IPS-18a (cell line): ENCODE measurements at regions not wholly inside any gene's neighbourhood (a gene's known extent, or its start where the extent isn't known, plus 50 kb on each side); places are given as distances from the start of the nearest gene placed in this dataset.

Experiments
- H3K27ac ChIP-seq: one replicate; pipeline ENCODE4 v1.5.1; 2013; ENCODE audit warnings: low read length
- H3K27me3 ChIP-seq: one replicate; pipeline ENCODE4 v1.6.1; 2013; ENCODE audit warnings: mild to moderate bottlenecking, low read length; ENCODE audit not compliant: control insufficient read depth, insufficient read depth
- H3K36me3 ChIP-seq: one replicate; pipeline ENCODE4 v1.6.1; 2013; ENCODE audit warnings: low read depth, low read length; ENCODE audit not compliant: control insufficient read depth
- H3K4me1 ChIP-seq: one replicate; pipeline ENCODE4 v1.6.1; 2013; ENCODE audit warnings: low read depth, low read length; ENCODE audit not compliant: control insufficient read depth
- H3K4me3 ChIP-seq: one replicate; pipeline ENCODE4 v1.5.1; 2013; ENCODE audit warnings: low read length
- H3K9ac ChIP-seq: one replicate; pipeline ENCODE4 v1.6.1; 2013; ENCODE audit warnings: mild to moderate bottlenecking, low read length, moderate library complexity
- H3K9me3 ChIP-seq: one replicate; pipeline ENCODE4 v1.6.1; 2013; ENCODE audit warnings: low read depth, low read length; ENCODE audit not compliant: control insufficient read depth

DNA sequence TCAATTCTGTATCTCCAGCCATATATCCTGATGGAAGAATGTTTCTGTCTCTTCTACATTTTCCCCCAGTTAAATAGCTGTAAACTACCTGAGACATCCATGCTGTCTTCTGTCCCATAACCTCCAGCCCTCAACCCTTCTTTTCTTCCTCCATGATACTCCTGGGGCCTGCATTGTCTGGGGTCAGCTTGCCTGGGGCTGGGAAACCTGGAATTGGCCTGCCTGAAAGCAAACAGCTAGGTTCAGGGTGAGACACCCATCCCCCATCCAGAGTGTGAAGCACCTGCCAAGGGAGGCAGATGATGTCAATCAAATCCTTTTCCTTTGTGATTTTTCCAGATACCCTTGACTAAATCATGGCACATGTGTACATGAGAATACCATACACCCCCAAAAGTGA lies 313.7 kb upstream of the MGAT5 start:
- Histone ChIP-seq H3K27me3 (no peaks in the 10 kb centered on the region), H3K9me3 (no peaks in the 10 kb centered on the region), H3K9ac (no peak overlapping the region), H3K4me3 (no peak overlapping the region), H3K36me3 (no peaks in the 10 kb centered on the region), H3K27ac (no peak overlapping the region), H3K4me1 (peaks cover 8% of the 10 kb centered on the region)

DNA sequence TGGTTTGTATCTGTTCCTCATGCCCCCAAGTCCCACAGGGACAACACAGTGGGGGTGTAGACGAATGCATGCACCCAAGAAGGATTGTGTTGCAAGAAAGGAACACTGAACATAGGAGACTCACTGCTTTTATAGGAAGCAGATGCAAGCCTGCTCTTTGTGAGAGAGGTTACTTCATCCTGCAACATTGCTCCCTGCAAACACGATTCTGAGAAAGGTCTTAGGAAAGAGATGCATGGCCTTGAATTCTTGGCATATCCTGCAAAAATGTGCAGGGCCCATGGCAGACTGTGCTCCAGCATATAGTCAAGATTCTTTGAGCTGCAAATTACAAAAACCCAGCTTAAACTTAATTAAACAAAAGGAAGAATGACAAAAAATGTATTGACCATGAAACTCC lies 312.2 kb upstream of the MGAT5 start:
- H3K4me3 ChIP-seq = no peak overlapping the region
- H3K27ac ChIP-seq = no peak overlapping the region
- peaks cover 8% of the 10 kb centered on the region for H3K4me1 ChIP-seq
- H3K27me3 ChIP-seq = no peaks in the 10 kb centered on the region
- H3K9ac ChIP-seq = no peak overlapping the region
- H3K36me3 ChIP-seq = no peaks in the 10 kb centered on the region
- H3K9me3 ChIP-seq = no peaks in the 10 kb centered on the region

- Histone ChIP-seq H3K9ac (no peak overlapping the region), H3K4me3 (no peak overlapping the region), H3K27ac (no peak overlapping the region), H3K27me3 (no peaks in the 10 kb centered on the region), H3K4me1 (peaks cover 8% of the 10 kb centered on the region), H3K9me3 (no peaks in the 10 kb centered on the region), H3K36me3 (no peaks in the 10 kb centered on the region)
These were observed 311.5 kb upstream of the MGAT5 start for GRCh38 chr2:133942398-133942797.

- Histone ChIP-seq H3K4me3 (no peak overlapping the region), H3K36me3 (no peaks in the 10 kb centered on the region), H3K9me3 (no peaks in the 10 kb centered on the region), H3K27ac (no peak overlapping the region), H3K4me1 (peaks cover 8% of the 10 kb centered on the region), H3K27me3 (no peaks in the 10 kb centered on the region), H3K9ac (no peak overlapping the region)
These were observed 310.8 kb upstream of the MGAT5 start for GRCh38 chr2:133943108-133943507.

GRCh38 chr2:133945089-133945488 lies 308.8 kb upstream of the MGAT5 start:
- Histone ChIP-seq H3K9ac (no peak overlapping the region), H3K4me1 (peaks cover 4% of the 10 kb centered on the region), H3K9me3 (no peaks in the 10 kb centered on the region), H3K27ac (no peak overlapping the region), H3K36me3 (no peaks in the 10 kb centered on the region), H3K27me3 (no peaks in the 10 kb centered on the region), H3K4me3 (no peak overlapping the region)

GRCh38 chr2:133947057-133947456 lies 306.8 kb upstream of the MGAT5 start:
- no peak overlapping the region for H3K9ac ChIP-seq
- H3K36me3 ChIP-seq = no peaks in the 10 kb centered on the region
- no peak overlapping the region for H3K27ac ChIP-seq
- no peak overlapping the region for H3K4me3 ChIP-seq
- no peaks in the 10 kb centered on the region for H3K9me3 ChIP-seq
- no peaks in the 10 kb centered on the region for H3K27me3 ChIP-seq
- no peaks in the 10 kb centered on the region for H3K4me1 ChIP-seq

- no peak overlapping the region for H3K9ac ChIP-seq
- no peaks in the 10 kb centered on the region for H3K27me3 ChIP-seq
- H3K27ac ChIP-seq = no peak overlapping the region
- no peaks in the 10 kb centered on the region for H3K4me1 ChIP-seq
- H3K4me3 ChIP-seq = no peak overlapping the region
- H3K36me3 ChIP-seq = no peaks in the 10 kb centered on the region
- H3K9me3 ChIP-seq = no peaks in the 10 kb centered on the region
These were observed 305.1 kb upstream of the MGAT5 start for GRCh38 chr2:133948610-133949290.

DNA sequence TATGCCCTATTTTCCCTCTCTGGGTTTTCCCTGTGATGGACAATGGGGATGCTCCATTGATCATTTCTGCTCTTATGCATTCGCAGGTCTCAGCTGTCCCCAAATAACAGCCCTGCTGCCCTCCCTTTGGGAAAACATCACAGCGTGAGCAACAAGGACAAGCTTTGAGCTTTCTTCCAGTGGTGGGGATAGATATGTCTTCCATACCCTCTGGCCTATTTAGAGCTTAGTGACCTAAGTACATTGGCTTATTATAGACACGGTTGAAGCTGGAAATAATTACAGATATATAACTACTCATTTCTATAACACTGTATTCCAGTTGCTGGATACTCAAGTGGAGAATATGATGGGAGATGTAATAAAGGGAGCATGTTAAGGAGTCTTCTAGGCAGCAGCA lies 304.3 kb upstream of the MGAT5 start:
- no peak overlapping the region for H3K9ac ChIP-seq

DNA sequence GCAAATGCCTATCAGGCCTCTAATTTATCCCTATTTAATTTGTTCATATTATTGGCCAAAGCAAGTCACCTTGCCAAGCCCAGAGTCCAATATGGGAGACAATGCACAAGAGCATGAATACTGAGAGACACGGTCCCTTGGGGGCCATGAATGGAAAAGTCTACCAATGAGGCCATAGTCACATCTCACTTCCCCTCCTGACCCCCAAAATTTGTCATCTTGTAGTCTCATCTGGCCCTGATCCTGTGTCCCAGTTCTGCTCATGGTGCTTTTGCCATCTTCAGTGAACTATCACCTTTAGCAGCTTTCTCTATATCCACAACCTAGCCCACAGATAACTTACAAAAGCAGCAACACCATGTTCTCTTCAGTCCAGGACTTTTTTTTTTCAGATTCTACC lies 302.7 kb upstream of the MGAT5 start:
- Histone ChIP-seq H3K4me3 (no peak overlapping the region), H3K36me3 (no peaks in the 10 kb centered on the region), H3K27me3 (no peaks in the 10 kb centered on the region), H3K4me1 (no peaks in the 10 kb centered on the region), H3K9me3 (no peaks in the 10 kb centered on the region), H3K27ac (no peak overlapping the region), H3K9ac (no peak overlapping the region)

More for the DNA sequence above, 304.3 kb upstream of the MGAT5 start:
- Histone ChIP-seq H3K27me3 (no peaks in the 10 kb centered on the region), H3K4me3 (no peak overlapping the region), H3K4me1 (no peaks in the 10 kb centered on the region), H3K36me3 (no peaks in the 10 kb centered on the region), H3K9me3 (no peaks in the 10 kb centered on the region), H3K27ac (no peak overlapping the region)

- H3K36me3 ChIP-seq = no peaks in the 10 kb centered on the region
- H3K27me3 ChIP-seq = no peaks in the 10 kb centered on the region
- no peak overlapping the region for H3K4me3 ChIP-seq
- no peak overlapping the region for H3K27ac ChIP-seq
- no peak overlapping the region for H3K9ac ChIP-seq
- H3K4me1 ChIP-seq = no peaks in the 10 kb centered on the region
- H3K9me3 ChIP-seq = no peaks in the 10 kb centered on the region
These were observed 301.5 kb upstream of the MGAT5 start for GRCh38 chr2:133952420-133952819.

DNA sequence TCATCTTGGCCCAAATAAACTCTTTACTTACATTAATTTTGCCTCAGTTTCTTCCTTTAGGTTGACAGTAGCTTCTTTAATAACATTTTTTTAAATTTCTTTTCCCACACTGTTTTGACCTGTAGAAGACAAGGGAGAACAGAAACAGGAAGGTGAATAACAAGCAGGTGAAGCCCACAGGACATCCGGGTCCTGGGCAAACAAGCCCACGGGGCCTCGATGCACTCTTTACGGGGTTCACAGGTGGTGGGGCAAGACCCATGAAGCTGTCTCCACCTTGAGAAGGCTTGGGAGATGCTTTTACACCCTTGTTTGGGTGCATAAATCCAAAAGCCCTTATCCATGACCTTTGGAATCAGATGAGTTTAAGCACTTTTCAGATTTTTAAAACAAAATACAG lies 301.0 kb upstream of the MGAT5 start:
- Histone ChIP-seq H3K27ac (no peak overlapping the region), H3K27me3 (no peaks in the 10 kb centered on the region), H3K9ac (no peak overlapping the region), H3K36me3 (no peaks in the 10 kb centered on the region), H3K9me3 (no peaks in the 10 kb centered on the region), H3K4me1 (no peaks in the 10 kb centered on the region), H3K4me3 (no peak overlapping the region)

DNA sequence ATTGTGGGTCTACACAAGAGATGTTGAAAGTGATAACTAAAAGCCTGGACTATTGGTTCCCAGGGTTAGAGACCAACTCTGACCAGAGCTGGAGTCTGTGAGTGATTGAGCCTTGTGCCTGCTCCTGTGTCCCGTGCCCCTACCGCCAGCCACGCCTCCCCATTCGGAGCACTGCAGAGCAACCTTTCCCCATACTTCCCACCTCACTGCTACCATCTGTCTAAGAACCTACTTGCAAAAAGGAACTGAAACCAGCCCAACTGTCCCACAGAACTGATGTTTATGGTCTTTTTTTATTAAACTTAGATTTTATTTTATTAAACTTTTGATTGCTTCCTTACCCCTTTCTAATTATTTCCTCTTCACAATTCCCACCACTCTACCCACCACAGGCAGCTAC lies 300.3 kb upstream of the MGAT5 start:
- H3K9me3 ChIP-seq = no peaks in the 10 kb centered on the region
- no peaks in the 10 kb centered on the region for H3K27me3 ChIP-seq
- H3K4me1 ChIP-seq = no peaks in the 10 kb centered on the region
- no peak overlapping the region for H3K4me3 ChIP-seq
- no peaks in the 10 kb centered on the region for H3K36me3 ChIP-seq
- H3K9ac ChIP-seq = no peak overlapping the region
- no peak overlapping the region for H3K27ac ChIP-seq
